Spinal cord (tissue), 9 donors: ENCODE measurements at regions not wholly inside any gene's neighbourhood (a gene's known extent, or its start where the extent isn't known, plus 50 kb on each side); places are given as distances from the start of the nearest gene placed in this dataset.

Experiments
- DNase-seq, 6 donors: peaks; one replicate each; pipeline versions ENCODE4 v3.0.0 to v3.0.0-alpha.2; 2013 to 2015; ENCODE audit warnings: low spot score in 6 of 6, low read depth in 4 of 6
- H3K27ac ChIP-seq: one replicate; pipeline ENCODE4 v1.5.1; 2013; ENCODE audit warnings: low read depth, low read length, control low read depth
- H3K27me3 ChIP-seq: one replicate; pipeline ENCODE4 v1.6.1; 2013; ENCODE audit warnings: low read length; ENCODE audit not compliant: control insufficient read depth, insufficient read depth
- H3K36me3 ChIP-seq: one replicate; pipeline ENCODE4 v1.6.1; 2013; ENCODE audit warnings: low read length; ENCODE audit not compliant: control insufficient read depth, insufficient read depth
- H3K4me1 ChIP-seq: one replicate; pipeline ENCODE4 v1.6.1; 2013; ENCODE audit warnings: low read length; ENCODE audit not compliant: control insufficient read depth, insufficient read depth
- H3K4me3 ChIP-seq: one replicate; pipeline ENCODE4 v1.5.1; 2013; ENCODE audit warnings: low read depth, low read length, control low read depth
- H3K9me3 ChIP-seq: one replicate; pipeline ENCODE4 v1.6.1; 2013; ENCODE audit warnings: low read length; ENCODE audit not compliant: control insufficient read depth, insufficient read depth
- WGBS: methylation state at CpG from one replicate; pipeline ENCODE4 v1.1.5; 2013; ENCODE audit warnings: missing lambda C conversion rate; ENCODE audit not compliant: insufficient coverage; 5-methylcytosine and 5-hydroxymethylcytosine counted together
- donor health status: healthy.

- Histone ChIP-seq H3K27ac (no peak overlapping the region), H3K4me1 (no peaks in the 10 kb centered on the region), H3K4me3 (no peak overlapping the region), H3K9me3 (no peaks in the 10 kb centered on the region), H3K36me3 (no peaks in the 10 kb centered on the region), H3K27me3 (no peaks in the 10 kb centered on the region)
- no peak for DNase-seq
- no CpG with 5 or more reads among the region's 1 CpG for WGBS
Observed at GRCh38 chr3:109933576-109933975, 596.2 kb upstream of the DPPA4 start.

GRCh38 chr3:109939817-109940216, 602.5 kb upstream of the DPPA4 start:
- H3K4me3 ChIP-seq = no peak overlapping the region
- WGBS = no CpG with 5 or more reads among the region's 1 CpG
- DNase-seq = no peak

GRCh38 chr3:109943181-109943580, 605.8 kb upstream of the DPPA4 start:
- Histone ChIP-seq H3K27ac (no peak overlapping the region), H3K27me3 (no peaks in the 10 kb centered on the region), H3K4me1 (no peaks in the 10 kb centered on the region), H3K4me3 (no peak overlapping the region), H3K9me3 (no peaks in the 10 kb centered on the region), H3K36me3 (no peaks in the 10 kb centered on the region)
- DNase-seq = no peak
- no CpG with 5 or more reads among the region's 3 CpGs for WGBS

More at GRCh38 chr3:109939817-109940216, 602.5 kb upstream of the DPPA4 start:
- no peaks in the 10 kb centered on the region for H3K27me3 ChIP-seq
- no peaks in the 10 kb centered on the region for H3K9me3 ChIP-seq
- H3K36me3 ChIP-seq = no peaks in the 10 kb centered on the region
- H3K4me1 ChIP-seq = no peaks in the 10 kb centered on the region
- H3K27ac ChIP-seq = no peak overlapping the region

- H3K4me1 ChIP-seq = no peaks in the 10 kb centered on the region
- DNase-seq = peak in 1 of 6 donors; percentile 23
- H3K36me3 ChIP-seq = no peaks in the 10 kb centered on the region
- H3K4me3 ChIP-seq = no peak overlapping the region
- no peaks in the 10 kb centered on the region for H3K9me3 ChIP-seq
- no peak overlapping the region for H3K27ac ChIP-seq
- H3K27me3 ChIP-seq = no peaks in the 10 kb centered on the region
- 83% methylated on average over 1 of the region's 5 CpGs for WGBS
Observed at GRCh38 chr3:109944836-109945235, 607.5 kb upstream of the DPPA4 start.

GRCh38 chr3:109952924-109953323, 615.6 kb upstream of the DPPA4 start:
- Histone ChIP-seq H3K4me1 (no peaks in the 10 kb centered on the region), H3K27me3 (no peaks in the 10 kb centered on the region), H3K27ac (no peak overlapping the region), H3K4me3 (no peak overlapping the region), H3K9me3 (no peaks in the 10 kb centered on the region), H3K36me3 (no peaks in the 10 kb centered on the region)
- DNase-seq = no peak
- WGBS = no CpG with 5 or more reads among the region's 2 CpGs

- H3K9me3 ChIP-seq = no peaks in the 10 kb centered on the region
- no peaks in the 10 kb centered on the region for H3K27me3 ChIP-seq
- no peak for DNase-seq
- H3K4me3 ChIP-seq = no peak overlapping the region
- H3K36me3 ChIP-seq = no peaks in the 10 kb centered on the region
- WGBS = 57% methylated on average over 3 of the region's 4 CpGs
- H3K4me1 ChIP-seq = no peaks in the 10 kb centered on the region
- H3K27ac ChIP-seq = no peak overlapping the region
Observed at GRCh38 chr3:109963831-109964230, 626.5 kb upstream of the DPPA4 start.

GRCh38 chr3:109973733-109974132, 636.4 kb upstream of the DPPA4 start:
- no peaks in the 10 kb centered on the region for H3K36me3 ChIP-seq
- no peaks in the 10 kb centered on the region for H3K27me3 ChIP-seq
- no peak overlapping the region for H3K27ac ChIP-seq
- DNase-seq = no peak
- H3K4me3 ChIP-seq = no peak overlapping the region
- WGBS = no CpG with 5 or more reads among the region's 4 CpGs
- no peaks in the 10 kb centered on the region for H3K4me1 ChIP-seq
- no peaks in the 10 kb centered on the region for H3K9me3 ChIP-seq

GRCh38 chr3:109977897-109978296, 640.6 kb upstream of the DPPA4 start:
- no peaks in the 10 kb centered on the region for H3K36me3 ChIP-seq
- H3K4me3 ChIP-seq = no peak overlapping the region
- DNase-seq = no peak
- H3K4me1 ChIP-seq = no peaks in the 10 kb centered on the region
- H3K27ac ChIP-seq = no peak overlapping the region
- H3K27me3 ChIP-seq = no peaks in the 10 kb centered on the region
- H3K9me3 ChIP-seq = no peaks in the 10 kb centered on the region
- WGBS = 90% methylated on average over 2 of the region's 4 CpGs

GRCh38 chr3:109982201-109982600, 644.9 kb upstream of the DPPA4 start:
- Histone ChIP-seq H3K27ac (no peak overlapping the region), H3K4me3 (no peak overlapping the region), H3K9me3 (no peaks in the 10 kb centered on the region), H3K4me1 (no peaks in the 10 kb centered on the region), H3K36me3 (no peaks in the 10 kb centered on the region), H3K27me3 (no peaks in the 10 kb centered on the region)
- WGBS = no CpG with 5 or more reads among the region's 1 CpG
- peak in 1 of 6 donors; percentile 7 for DNase-seq

- Histone ChIP-seq H3K27ac (no peak overlapping the region), H3K9me3 (no peaks in the 10 kb centered on the region), H3K4me3 (no peak overlapping the region), H3K4me1 (no peaks in the 10 kb centered on the region), H3K36me3 (no peaks in the 10 kb centered on the region), H3K27me3 (no peaks in the 10 kb centered on the region)
- DNase-seq = no peak
Observed at GRCh38 chr3:109984976-109985375, 647.6 kb upstream of the DPPA4 start.
